Left ventricle myocardium inferior (tissue), 1 donor: ENCODE measurements at regions not wholly inside any gene's neighbourhood (a gene's known extent, or its start where the extent isn't known, plus 50 kb on each side); places are given as distances from the start of the nearest gene placed in this dataset.

Source experiments
- DNase-seq: peaks from one replicate; pipeline ENCODE4 v3.0.0-alpha.2; 2020
- H3K27ac ChIP-seq: fragments of 200-600 bp; replicated peaks from 2 replicates; pipeline ENCODE4 v1.8.0; 2021
- H3K27me3 ChIP-seq: fragments of 200-600 bp; 2 replicates; pipeline ENCODE4 v1.8.0; 2021; ENCODE audit warnings: low read depth
- H3K36me3 ChIP-seq: fragments of 200-600 bp; 2 replicates; pipeline ENCODE4 v1.8.0; 2021
- H3K4me1 ChIP-seq: fragments of 200-600 bp; 2 replicates; pipeline ENCODE4 v1.8.0; 2021
- H3K4me3 ChIP-seq: fragments of 200-600 bp; 2 replicates; pipeline ENCODE4 v1.8.0; 2021; ENCODE audit warnings: mild to moderate bottlenecking, moderate library complexity
- H3K9me3 ChIP-seq: fragments of 200-600 bp; replicated peaks from 2 replicates; pipeline ENCODE4 v1.8.0; 2021
- CTCF ChIP-seq: fragments of 200-600 bp; IDR thresholded peaks from 2 replicates; pipeline ENCODE4 v1.8.0; 2021; ENCODE audit warnings: antibody characterized with exemption, mild to moderate bottlenecking, borderline replicate concordance
- intact Hi-C: fragments of 100-400 bp; cut with micrococcal nuclease; formaldehyde crosslinking; loops from one replicate; pipeline ENCODE4 v1.11.0; 2022
- donor health status: DM: no; HTN: yes; CAD: no; lungs with severe emphysema.

DNA sequence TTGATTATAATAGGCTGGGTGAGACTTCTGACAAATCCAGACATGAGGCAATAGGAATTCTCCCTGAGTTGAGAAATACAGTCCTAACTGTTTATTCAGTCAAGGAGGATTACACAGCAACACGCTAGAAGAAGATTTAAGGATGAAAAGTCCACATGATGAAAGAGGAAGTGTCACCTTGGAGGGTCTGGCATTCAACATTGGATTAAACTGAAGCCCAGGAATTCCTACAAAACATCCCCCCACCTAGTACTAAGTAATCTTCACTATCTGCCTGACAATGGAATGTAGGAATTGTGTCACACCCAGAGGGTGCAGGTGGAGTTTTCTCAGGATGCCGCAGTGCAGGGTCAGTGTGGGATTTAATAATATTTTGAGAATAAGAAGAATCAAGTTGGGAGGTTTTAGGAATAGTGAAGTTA, 142.4 kb downstream of the SOCS6 start:
- Histone ChIP-seq H3K4me1 (peaks cover 5% of the 10 kb centered on the region), H3K27ac (no peak overlapping the region), H3K36me3 (no peaks in the 10 kb centered on the region), H3K4me3 (no peak overlapping the region), H3K27me3 (no peaks in the 10 kb centered on the region), H3K9me3 (no peaks in the 10 kb centered on the region)
- no peak for TF ChIP-seq CTCF
- intact Hi-C loops: no loop called here
- DNase-seq: no peak

GRCh38 chr18:70430501-70431173, 141.8 kb downstream of the SOCS6 start:
- no peak overlapping the region for H3K27ac ChIP-seq
- intact Hi-C loops: no loop called here
- H3K36me3 ChIP-seq: no peaks in the 10 kb centered on the region

DNA sequence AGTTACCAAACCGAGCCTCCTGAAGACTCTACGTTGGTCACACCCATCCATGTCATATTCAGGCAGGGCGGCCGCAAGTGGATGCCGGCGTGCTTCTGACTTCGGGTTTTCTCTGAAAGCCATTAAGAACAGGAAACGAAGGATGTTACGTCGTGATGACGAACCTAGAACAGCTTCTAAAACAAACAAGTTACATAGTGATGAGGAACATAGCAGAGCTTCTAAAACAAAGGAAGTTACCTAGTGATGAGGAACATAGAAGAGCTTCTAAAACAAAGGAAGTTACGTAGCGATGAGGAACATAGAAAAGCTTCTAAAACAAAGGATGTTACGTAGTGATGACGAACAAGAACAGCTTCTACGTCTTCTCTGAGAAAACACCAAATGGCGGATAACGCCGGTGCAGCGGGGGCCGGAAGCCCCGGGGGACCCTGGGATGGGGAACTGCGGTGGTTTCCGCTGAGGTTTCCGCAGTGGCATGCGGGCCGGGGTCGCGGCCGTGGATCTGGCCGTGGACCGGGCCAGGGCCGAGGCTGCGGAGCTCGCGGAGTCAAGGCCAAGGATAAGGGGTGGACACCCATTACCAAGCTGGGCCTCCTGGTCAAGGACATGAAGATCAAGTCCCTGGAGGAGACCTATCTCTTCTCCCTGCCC, 141.1 kb downstream of the SOCS6 start:
- no peak for DNase-seq
- Histone ChIP-seq H3K9me3 (no peaks in the 10 kb centered on the region), H3K27me3 (no peaks in the 10 kb centered on the region), H3K36me3 (no peaks in the 10 kb centered on the region), H3K4me3 (no peak overlapping the region), H3K4me1 (peaks cover 5% of the 10 kb centered on the region), H3K27ac (no peak overlapping the region)
- no peak for TF ChIP-seq CTCF
- intact Hi-C loops: no loop called here

More at GRCh38 chr18:70430501-70431173, 141.8 kb downstream of the SOCS6 start:
- no peaks in the 10 kb centered on the region for H3K27me3 ChIP-seq
- no peak for TF ChIP-seq CTCF
- H3K4me3 ChIP-seq: no peak overlapping the region
- H3K9me3 ChIP-seq: no peaks in the 10 kb centered on the region
- no peak for DNase-seq
- peaks cover 5% of the 10 kb centered on the region for H3K4me1 ChIP-seq

- H3K4me3 ChIP-seq: no peak overlapping the region
- peaks cover 7% of the 10 kb centered on the region for H3K4me1 ChIP-seq
- H3K27ac ChIP-seq: no peak overlapping the region
- H3K36me3 ChIP-seq: no peaks in the 10 kb centered on the region
- no peak for TF ChIP-seq CTCF
- DNase-seq: no peak
- intact Hi-C loops: no loop called here
- H3K27me3 ChIP-seq: no peaks in the 10 kb centered on the region
- H3K9me3 ChIP-seq: no peaks in the 10 kb centered on the region
Measured at GRCh38 chr18:70428439-70428838, 139.6 kb downstream of the SOCS6 start.

- intact Hi-C loops: no loop called here
- H3K4me3 ChIP-seq: no peak overlapping the region
- no peak for TF ChIP-seq CTCF
Measured at GRCh38 chr18:70426818-70427217, 138.0 kb downstream of the SOCS6 start.

More at GRCh38 chr18:70426818-70427217, 138.0 kb downstream of the SOCS6 start:
- Histone ChIP-seq H3K36me3 (no peaks in the 10 kb centered on the region), H3K27me3 (no peaks in the 10 kb centered on the region), H3K4me1 (peaks cover 23% of the 10 kb centered on the region), H3K9me3 (no peaks in the 10 kb centered on the region), H3K27ac (no peak overlapping the region)
- no peak for DNase-seq
